Activated CD8-positive, alpha-beta T cell treated with anti-CD3 and anti-CD28 coated beads for 36 hours (primary cell): ENCODE measurements at regions not wholly inside any gene's neighbourhood (a gene's known extent, or its start where the extent isn't known, plus 50 kb on each side); places are given as distances from the start of the nearest gene placed in this dataset.

Source experiments
- ATAC-seq: fragments of 200-7000 bp; cut with Tn5 transposase; one replicate; pipeline ENCODE4 v1.10.0; 2021; ENCODE audit warnings: mild to moderate bottlenecking, moderate library complexity
- CTCF ChIA-PET: fragments of 350-600 bp; sonication (Branson Sonifier 250); formaldehyde crosslinking; loops from one replicate; lab custom pipeline; 2021; ENCODE audit warnings: antibody characterized with exemption; lab: Charles Lee
- POLR2A ChIA-PET: fragments of 350-600 bp; sonication (Branson Sonifier 250); formaldehyde crosslinking; loops from one replicate; lab custom pipeline; 2021; ENCODE audit warnings: antibody characterized with exemption; lab: Charles Lee
- DNase-seq: peaks from one replicate; pipeline ENCODE4 v3.0.0-alpha.2; 2020
- H3K27ac Mint-ChIP-seq: one replicate; pipeline ENCODE4 v1.8.0; 2021; ENCODE audit warnings: mild to moderate bottlenecking, mixed read lengths
- H3K27me3 Mint-ChIP-seq: one replicate; pipeline ENCODE4 v1.8.0; 2021; ENCODE audit warnings: mixed read lengths
- H3K36me3 Mint-ChIP-seq: one replicate; pipeline ENCODE4 v1.8.0; 2021; ENCODE audit warnings: low read depth, mixed read lengths
- H3K4me1 Mint-ChIP-seq: one replicate; pipeline ENCODE4 v1.8.0; 2021; ENCODE audit warnings: low read depth, mixed read lengths
- H3K4me3 Mint-ChIP-seq: one replicate; pipeline ENCODE4 v1.8.0; 2021; ENCODE audit warnings: mild to moderate bottlenecking, moderate library complexity, mixed read lengths
- H3K9me3 Mint-ChIP-seq: one replicate; pipeline ENCODE4 v1.8.0; 2021; ENCODE audit warnings: mixed read lengths
- CTCF ChIP-seq: fragments of 200-600 bp; IDR thresholded peaks from one replicate; pipeline ENCODE4 v1.8.0; 2022; ENCODE audit warnings: antibody characterized with exemption, mild to moderate bottlenecking
- intact Hi-C: fragments of 100-400 bp; cut with micrococcal nuclease; formaldehyde crosslinking; loops from one replicate; pipeline ENCODE4 v1.10.0; 2022

- Mint-ChIP-seq H3K4me3 (no peak overlapping the region), H3K27ac (no peak overlapping the region), H3K36me3 (no peaks in the 10 kb centered on the region), H3K27me3 (no peaks in the 10 kb centered on the region), H3K4me1 (no peaks in the 10 kb centered on the region), H3K9me3 (no peaks in the 10 kb centered on the region)
- ATAC-seq, result no peak
- ChIA-PET POLR2A (no interaction called here), CTCF (no interaction called here)
- TF ChIP-seq CTCF, result no peak
- intact Hi-C loops, result no loop called here
- no peak for DNase-seq
These were observed 1273.9 kb downstream of the BRD1 start for GRCh38 chr22:48553694-48554308.

GRCh38 chr22:48553119-48553518 lies 1274.6 kb downstream of the BRD1 start:
- H3K4me3 Mint-ChIP-seq, result no peak overlapping the region
- POLR2A ChIA-PET, result no interaction called here
- no peaks in the 10 kb centered on the region for H3K27me3 Mint-ChIP-seq
- CTCF ChIA-PET, result no interaction called here
- no peak overlapping the region for H3K27ac Mint-ChIP-seq
- DNase-seq (no peak), ATAC-seq (no peak)
- H3K36me3 Mint-ChIP-seq, result no peaks in the 10 kb centered on the region
- no peaks in the 10 kb centered on the region for H3K9me3 Mint-ChIP-seq
- intact Hi-C loops, result no loop called here
- no peaks in the 10 kb centered on the region for H3K4me1 Mint-ChIP-seq
- TF ChIP-seq CTCF, result no peak

GRCh38 chr22:48551716-48552268 lies 1275.9 kb downstream of the BRD1 start:
- ChIA-PET CTCF (no interaction called here), POLR2A (no interaction called here)
- no peaks in the 10 kb centered on the region for H3K36me3 Mint-ChIP-seq
- ATAC-seq (no peak), DNase-seq (no peak)
- no peaks in the 10 kb centered on the region for H3K9me3 Mint-ChIP-seq
- intact Hi-C loops, result no loop called here
- H3K27ac Mint-ChIP-seq, result no peak overlapping the region
- H3K4me1 Mint-ChIP-seq, result no peaks in the 10 kb centered on the region
- no peak for TF ChIP-seq CTCF
- H3K27me3 Mint-ChIP-seq, result no peaks in the 10 kb centered on the region
- H3K4me3 Mint-ChIP-seq, result no peak overlapping the region

GRCh38 chr22:48551061-48551460 lies 1276.6 kb downstream of the BRD1 start:
- CTCF ChIA-PET, result no interaction called here
- DNase-seq (no peak), ATAC-seq (no peak)
- Mint-ChIP-seq H3K9me3 (no peaks in the 10 kb centered on the region), H3K4me1 (no peaks in the 10 kb centered on the region), H3K27ac (no peak overlapping the region), H3K36me3 (no peaks in the 10 kb centered on the region), H3K4me3 (no peak overlapping the region), H3K27me3 (no peaks in the 10 kb centered on the region)
- POLR2A ChIA-PET, result no interaction called here
- intact Hi-C loops, result no loop called here
- TF ChIP-seq CTCF, result no peak

- intact Hi-C loops, result no loop called here
- ATAC-seq (no peak), DNase-seq (no peak)
- Mint-ChIP-seq H3K36me3 (no peaks in the 10 kb centered on the region), H3K9me3 (no peaks in the 10 kb centered on the region), H3K27me3 (no peaks in the 10 kb centered on the region), H3K4me1 (no peaks in the 10 kb centered on the region), H3K27ac (no peak overlapping the region), H3K4me3 (no peak overlapping the region)
- ChIA-PET CTCF (no interaction called here), POLR2A (no interaction called here)
- no peak for TF ChIP-seq CTCF
These were observed 1279.3 kb downstream of the BRD1 start for GRCh38 chr22:48548391-48548790.
